Aorta (tissue), 5 donors: ENCODE measurements at regions not wholly inside any gene's neighbourhood (a gene's known extent, or its start where the extent isn't known, plus 50 kb on each side); places are given as distances from the start of the nearest gene placed in this dataset.

Source experiments
- ATAC-seq: fragments of 200-7000 bp; cut with Tn5 transposase; one replicate; pipeline ENCODE4 v1.9.1; 2022; ENCODE audit warnings: moderate library complexity; ENCODE audit not compliant: low FRiP score
- DNase-seq, 2 donors: peaks; one replicate each; pipeline ENCODE4 v3.0.0-alpha.2; 2020
- H3K27ac ChIP-seq, 2 donors: one replicate each; pipeline ENCODE4 v1.5.1; 2013; ENCODE audit warnings: low read length in 2 of 2, mild to moderate bottlenecking in 2 of 2, moderate library complexity in 2 of 2, control low read depth in 1 of 2, inconsistent platforms in 1 of 2, low read depth in 1 of 2
- H3K27me3 ChIP-seq, 2 donors: one replicate each; pipeline ENCODE4 v1.6.1; 2013; ENCODE audit warnings: control low read depth in 1 of 2, low read length in 1 of 2, mild to moderate bottlenecking in 1 of 2, moderate library complexity in 1 of 2; ENCODE audit not compliant: insufficient read depth in 2 of 2, control insufficient read depth in 1 of 2
- H3K36me3 ChIP-seq, 2 donors: one replicate each; pipeline ENCODE4 v1.6.1; 2013; ENCODE audit warnings: control low read depth in 1 of 2, low read length in 1 of 2, mild to moderate bottlenecking in 1 of 2; ENCODE audit not compliant: insufficient read depth in 2 of 2, control insufficient read depth in 1 of 2
- H3K4me1 ChIP-seq, 2 donors: one replicate each; pipeline ENCODE4 v1.6.1; 2013; ENCODE audit warnings: low read length in 2 of 2, control low read depth in 1 of 2, mild to moderate bottlenecking in 1 of 2, moderate library complexity in 1 of 2; ENCODE audit not compliant: insufficient read depth in 2 of 2, control insufficient read depth in 1 of 2
- H3K4me3 ChIP-seq, 2 donors: one replicate each; pipeline ENCODE4 v1.5.1; 2013; ENCODE audit warnings: low read length in 2 of 2, control low read depth in 1 of 2, mild to moderate bottlenecking in 1 of 2
- H3K9me3 ChIP-seq: one replicate; pipeline ENCODE4 v1.6.1; 2013; ENCODE audit warnings: mild to moderate bottlenecking, low read length; ENCODE audit not compliant: control insufficient read depth
- WGBS, 2 donors: extraction: QIAGEN DNeasy Blood & Tissue Kit; methylation state at CpG; one replicate each; pipeline ENCODE4 v1.1.7; 2013; 5-methylcytosine and 5-hydroxymethylcytosine counted together
- intact Hi-C, 2 donors: fragments of 100-400 bp; cut with DNase I; formaldehyde crosslinking; loops; one replicate each; pipeline versions ENCODE4 v1.14.2 to v1.15.0; 2022
- donor health status: healthy with polysubstance abuse.
- donor health status: Bipolar disorder and iron deficiency.
- donor health status: DM: no; HTN: no; CAD: no.
- donor health status: DM: no; HTN: no; CAD: no.
- donor health status: DM: yes; HTN: yes; CAD: no.

- H3K4me3 ChIP-seq = no peak overlapping the region
- no peak for DNase-seq
- no peaks in the 10 kb centered on the region for H3K9me3 ChIP-seq
- no peaks in the 10 kb centered on the region for H3K36me3 ChIP-seq
- no peak for ATAC-seq
- no peaks in the 10 kb centered on the region for H3K4me1 ChIP-seq
- no peak overlapping the region for H3K27ac ChIP-seq
- 92 to 96% methylated on average over 6 of the region's 6 CpGs for WGBS, 2 donors
- intact Hi-C loops = no loop called here
- no peaks in the 10 kb centered on the region for H3K27me3 ChIP-seq
Observed at GRCh38 chr2:128696421-128696820, 377.8 kb upstream of the HS6ST1 start.

GRCh38 chr2:128701418-128701817 lies 382.8 kb upstream of the HS6ST1 start:
- Histone ChIP-seq H3K27ac (no peak overlapping the region), H3K4me1 (no peaks in the 10 kb centered on the region), H3K27me3 (no peaks in the 10 kb centered on the region), H3K36me3 (no peaks in the 10 kb centered on the region), H3K9me3 (no peaks in the 10 kb centered on the region), H3K4me3 (no peak overlapping the region)
- intact Hi-C loops = no loop called here
- ATAC-seq (no peak), DNase-seq (no peak)
- 88 to 91% methylated on average over 2 of the region's 2 CpGs for WGBS, 2 donors

- DNase-seq (no peak), ATAC-seq (no peak)
- H3K27ac ChIP-seq = no peak overlapping the region
- H3K27me3 ChIP-seq = no peaks in the 10 kb centered on the region
- H3K4me3 ChIP-seq = no peak overlapping the region
- peaks cover 3% of the 10 kb centered on the region for H3K9me3 ChIP-seq
- H3K4me1 ChIP-seq = no peaks in the 10 kb centered on the region
- H3K36me3 ChIP-seq = no peaks in the 10 kb centered on the region
- intact Hi-C loops = no loop called here
- WGBS, 2 donors = 40 to 60% methylated on average over 1 of the region's 1 CpG
Observed at GRCh38 chr2:128702616-128703015, 383.9 kb upstream of the HS6ST1 start.

- intact Hi-C loops = no loop called here
- peaks cover 7% of the 10 kb centered on the region for H3K9me3 ChIP-seq
- H3K4me1 ChIP-seq = no peaks in the 10 kb centered on the region
- H3K27ac ChIP-seq = no peak overlapping the region
- ATAC-seq (no peak), DNase-seq (no peak)
- no peaks in the 10 kb centered on the region for H3K36me3 ChIP-seq
- no peak overlapping the region for H3K4me3 ChIP-seq
- no peaks in the 10 kb centered on the region for H3K27me3 ChIP-seq
Observed at GRCh38 chr2:128708106-128708816, 389.6 kb upstream of the HS6ST1 start.

- Histone ChIP-seq H3K4me3 (no peak overlapping the region), H3K27me3 (no peaks in the 10 kb centered on the region), H3K4me1 (no peaks in the 10 kb centered on the region), H3K27ac (no peak overlapping the region), H3K36me3 (no peaks in the 10 kb centered on the region), H3K9me3 (peaks cover 7% of the 10 kb centered on the region)
- ATAC-seq (no peak), DNase-seq (no peak)
- intact Hi-C loops = no loop called here
- WGBS, 2 donors = 95 to 96% methylated on average over 5 of the region's 5 CpGs
Observed at GRCh38 chr2:128710242-128710641, 391.6 kb upstream of the HS6ST1 start.

GRCh38 chr2:128710729-128711128 lies 392.1 kb upstream of the HS6ST1 start:
- ATAC-seq (no peak), DNase-seq (no peak)
- no peaks in the 10 kb centered on the region for H3K36me3 ChIP-seq
- no peaks in the 10 kb centered on the region for H3K4me1 ChIP-seq
- 91 to 95% methylated on average over 2 of the region's 2 CpGs for WGBS, 2 donors
- no peaks in the 10 kb centered on the region for H3K27me3 ChIP-seq
- intact Hi-C loops = no loop called here
- H3K4me3 ChIP-seq = no peak overlapping the region
- peaks cover 7% of the 10 kb centered on the region for H3K9me3 ChIP-seq
- H3K27ac ChIP-seq = no peak overlapping the region

GRCh38 chr2:128714285-128714684 lies 395.6 kb upstream of the HS6ST1 start:
- H3K4me3 ChIP-seq = no peak overlapping the region
- H3K36me3 ChIP-seq = no peaks in the 10 kb centered on the region
- intact Hi-C loops = no loop called here
- H3K9me3 ChIP-seq = no peaks in the 10 kb centered on the region
- no peaks in the 10 kb centered on the region for H3K27me3 ChIP-seq
- 82 to 92% methylated on average over 4 of the region's 4 CpGs for WGBS, 2 donors
- ATAC-seq (no peak), DNase-seq (no peak)
- H3K27ac ChIP-seq = no peak overlapping the region
- no peaks in the 10 kb centered on the region for H3K4me1 ChIP-seq

GRCh38 chr2:128714851-128715312 lies 396.2 kb upstream of the HS6ST1 start:
- ATAC-seq (no peak), DNase-seq (no peak)
- Histone ChIP-seq H3K4me1 (no peaks in the 10 kb centered on the region), H3K27ac (no peak overlapping the region), H3K4me3 (no peak overlapping the region), H3K27me3 (no peaks in the 10 kb centered on the region), H3K9me3 (no peaks in the 10 kb centered on the region), H3K36me3 (no peaks in the 10 kb centered on the region)
- intact Hi-C loops = no loop called here
- 89 to 92% methylated on average over 6 of the region's 6 CpGs for WGBS, 2 donors

GRCh38 chr2:128715360-128715759 lies 396.7 kb upstream of the HS6ST1 start:
- Histone ChIP-seq H3K27me3 (no peaks in the 10 kb centered on the region), H3K4me1 (no peaks in the 10 kb centered on the region), H3K36me3 (no peaks in the 10 kb centered on the region), H3K9me3 (no peaks in the 10 kb centered on the region), H3K27ac (no peak overlapping the region), H3K4me3 (no peak overlapping the region)
- intact Hi-C loops = no loop called here
- ATAC-seq = no peak
- no peak for DNase-seq
- 89 to 93% methylated on average over 7 of the region's 7 CpGs for WGBS, 2 donors
